Activated T-helper 17 cell treated with anti-CD3 and anti-CD28 coated beads, Interleukin-2, amount 50 U/mL, for 72 hours (primary cell): ENCODE measurements at regions not wholly inside any gene's neighbourhood (a gene's known extent, or its start where the extent isn't known, plus 50 kb on each side); places are given as distances from the start of the nearest gene placed in this dataset.

ENCODE experiments used
- ATAC-seq: fragments of 150-1000 bp; cut with Tn5 transposase; replicated peaks from 2 replicates; pipeline ENCODE4 v1.10.0; 2021; ENCODE audit warnings: mild to moderate bottlenecking, moderate library complexity
- H3K27ac Mint-ChIP-seq: one replicate; pipeline ENCODE4 v1.8.0; 2022; ENCODE audit warnings: mixed read lengths
- H3K27me3 Mint-ChIP-seq: one replicate; pipeline ENCODE4 v1.8.0; 2022; ENCODE audit warnings: mixed read lengths
- H3K36me3 Mint-ChIP-seq: one replicate; pipeline ENCODE4 v1.8.0; 2022; ENCODE audit warnings: low read depth, mild to moderate bottlenecking, mixed read lengths
- H3K4me1 Mint-ChIP-seq: one replicate; pipeline ENCODE4 v1.8.0; 2022; ENCODE audit warnings: mixed read lengths
- H3K4me3 Mint-ChIP-seq: one replicate; pipeline ENCODE4 v1.8.0; 2022; ENCODE audit warnings: mild to moderate bottlenecking, mixed read lengths
- H3K9me3 Mint-ChIP-seq: one replicate; pipeline ENCODE4 v1.8.0; 2022; ENCODE audit warnings: mixed read lengths

DNA sequence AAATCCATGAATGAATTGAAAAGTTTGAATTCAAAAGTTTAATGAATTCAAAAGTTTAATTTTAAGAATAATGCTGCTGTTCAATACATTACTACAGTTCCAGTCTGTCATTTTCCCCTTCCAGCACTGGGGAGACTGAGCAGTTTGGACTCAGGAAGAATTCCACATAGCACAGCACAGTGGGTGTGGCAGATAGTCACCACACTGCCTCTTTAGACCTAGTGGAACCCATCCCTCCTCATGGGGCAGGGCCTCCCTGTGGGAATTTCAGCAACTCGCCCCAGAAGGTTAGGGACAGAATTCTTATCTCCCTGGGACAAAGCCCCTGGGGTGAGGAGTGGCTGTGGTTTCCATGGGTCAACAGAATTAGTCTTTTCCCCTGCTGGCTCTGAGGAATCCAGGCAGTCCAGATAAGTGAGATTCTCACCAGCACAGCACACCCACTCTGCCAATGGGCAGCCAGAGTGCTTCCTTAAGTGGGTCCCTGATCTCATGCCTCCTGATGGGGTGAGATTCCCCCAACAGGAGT, 442.0 kb upstream of the SYT4 start:
- H3K36me3 Mint-ChIP-seq = no peaks in the 10 kb centered on the region
- no peaks in the 10 kb centered on the region for H3K27me3 Mint-ChIP-seq
- H3K9me3 Mint-ChIP-seq = peaks cover 26% of the 10 kb centered on the region
- H3K27ac Mint-ChIP-seq = no peak overlapping the region
- no peaks in the 10 kb centered on the region for H3K4me1 Mint-ChIP-seq
- H3K4me3 Mint-ChIP-seq = no peak overlapping the region
- no peak for ATAC-seq

DNA sequence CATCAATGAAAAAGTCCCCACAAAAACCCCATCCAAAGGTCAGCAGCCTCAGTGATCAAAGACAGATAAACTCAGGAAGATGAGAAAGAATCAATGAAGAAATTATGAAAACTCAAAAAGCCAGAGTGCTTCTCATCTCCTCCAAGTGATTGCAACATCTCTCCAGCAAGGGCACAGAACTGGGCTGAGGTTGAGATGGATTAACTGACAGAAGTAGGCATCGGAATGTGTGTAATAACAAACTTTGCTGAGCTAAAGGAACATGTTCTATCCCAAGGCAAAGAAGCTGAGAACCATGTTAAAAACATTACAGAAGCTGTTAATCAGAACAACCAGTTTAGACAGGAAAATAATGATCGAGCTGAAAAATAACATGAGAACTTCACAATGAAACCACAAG, 442.8 kb upstream of the SYT4 start:
- no peak for ATAC-seq
- Mint-ChIP-seq H3K27me3 (no peaks in the 10 kb centered on the region), H3K9me3 (peaks cover 26% of the 10 kb centered on the region), H3K4me1 (no peaks in the 10 kb centered on the region), H3K4me3 (no peak overlapping the region), H3K36me3 (no peaks in the 10 kb centered on the region), H3K27ac (no peak overlapping the region)

DNA sequence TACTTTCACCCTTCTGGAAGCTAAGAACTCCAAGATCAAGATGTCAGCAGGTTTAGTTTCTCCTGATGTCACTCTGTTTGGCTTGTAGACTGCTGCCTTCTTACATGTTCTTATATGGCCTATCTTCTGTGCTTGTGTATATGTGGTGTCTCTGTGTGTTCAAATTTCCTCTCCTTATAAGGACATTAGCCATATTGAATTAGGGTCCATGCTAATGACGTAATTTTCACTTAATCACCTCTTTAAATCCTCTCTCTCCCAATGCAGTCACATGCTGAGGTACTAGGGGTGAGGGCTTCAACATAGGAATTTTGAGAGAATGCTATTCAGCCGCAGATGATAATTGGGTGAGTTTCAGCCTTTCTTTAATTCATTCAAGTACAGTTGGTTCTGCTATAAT, 458.3 kb upstream of the SYT4 start:
- Mint-ChIP-seq H3K27me3 (no peaks in the 10 kb centered on the region), H3K27ac (no peak overlapping the region), H3K4me3 (no peak overlapping the region), H3K4me1 (no peaks in the 10 kb centered on the region), H3K9me3 (peaks cover 8% of the 10 kb centered on the region), H3K36me3 (no peaks in the 10 kb centered on the region)
- ATAC-seq = no peak

DNA sequence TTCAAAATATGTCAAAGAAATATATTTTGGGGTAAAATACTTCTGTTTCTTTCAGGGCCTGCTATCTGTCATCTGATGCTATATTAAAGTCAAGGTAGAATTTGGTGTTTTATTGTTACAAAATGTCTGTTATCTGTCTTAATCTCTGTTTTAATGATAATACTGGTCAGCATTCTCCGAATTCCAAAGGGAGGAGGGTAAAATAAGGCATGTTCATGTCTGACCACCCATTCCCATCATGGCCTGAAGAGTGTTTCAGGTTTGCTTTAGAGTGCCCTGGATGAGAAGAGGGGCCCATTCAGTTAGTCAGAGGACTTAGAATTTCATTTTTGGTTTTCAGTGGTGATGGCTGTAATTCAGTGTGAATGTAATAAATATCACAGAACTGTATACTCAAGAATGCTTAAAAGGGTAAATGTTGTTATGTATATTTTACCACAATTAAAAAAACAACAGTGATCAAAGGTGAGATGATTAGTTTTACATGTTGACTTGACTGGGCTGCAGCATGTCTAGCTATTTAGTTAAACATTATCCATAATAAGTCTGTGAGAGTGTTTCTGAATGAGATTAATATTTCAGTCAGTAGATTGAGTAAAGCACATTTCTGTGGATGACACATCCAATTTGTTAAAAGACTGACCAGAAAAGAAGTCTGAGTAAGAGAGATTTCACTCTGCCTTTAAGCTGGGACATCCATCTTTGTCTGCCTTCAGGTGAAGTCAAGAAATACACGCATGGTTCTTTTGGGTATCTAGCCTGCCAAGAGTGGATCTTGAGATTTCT, 467.9 kb upstream of the SYT4 start:
- ATAC-seq = no peak
- no peak overlapping the region for H3K27ac Mint-ChIP-seq
- H3K36me3 Mint-ChIP-seq = no peaks in the 10 kb centered on the region
- H3K27me3 Mint-ChIP-seq = no peaks in the 10 kb centered on the region
- H3K4me3 Mint-ChIP-seq = no peak overlapping the region
- H3K9me3 Mint-ChIP-seq = peaks cover 8% of the 10 kb centered on the region
- no peaks in the 10 kb centered on the region for H3K4me1 Mint-ChIP-seq

DNA sequence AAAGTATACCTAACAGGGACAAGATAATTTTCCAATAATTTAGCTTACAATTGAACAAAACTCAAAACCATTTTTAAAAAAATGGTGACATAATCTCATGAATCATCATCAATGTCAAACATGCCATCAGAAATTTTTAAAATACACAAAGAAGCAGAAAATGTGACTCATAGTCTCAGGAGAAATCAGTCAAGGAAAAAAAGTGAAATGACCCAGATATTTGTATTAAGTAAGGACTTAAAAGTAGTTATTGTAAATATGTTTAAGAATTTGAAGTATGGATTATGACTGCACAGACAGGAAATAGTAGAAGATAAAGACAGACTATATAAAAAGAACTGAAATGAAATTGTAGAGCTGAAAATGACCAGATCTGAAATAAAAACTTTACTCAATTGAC, 473.9 kb upstream of the SYT4 start:
- Mint-ChIP-seq H3K27me3 (no peaks in the 10 kb centered on the region), H3K27ac (no peak overlapping the region), H3K36me3 (no peaks in the 10 kb centered on the region), H3K4me3 (no peak overlapping the region), H3K4me1 (no peaks in the 10 kb centered on the region), H3K9me3 (peaks cover 5% of the 10 kb centered on the region)
- no peak for ATAC-seq

DNA sequence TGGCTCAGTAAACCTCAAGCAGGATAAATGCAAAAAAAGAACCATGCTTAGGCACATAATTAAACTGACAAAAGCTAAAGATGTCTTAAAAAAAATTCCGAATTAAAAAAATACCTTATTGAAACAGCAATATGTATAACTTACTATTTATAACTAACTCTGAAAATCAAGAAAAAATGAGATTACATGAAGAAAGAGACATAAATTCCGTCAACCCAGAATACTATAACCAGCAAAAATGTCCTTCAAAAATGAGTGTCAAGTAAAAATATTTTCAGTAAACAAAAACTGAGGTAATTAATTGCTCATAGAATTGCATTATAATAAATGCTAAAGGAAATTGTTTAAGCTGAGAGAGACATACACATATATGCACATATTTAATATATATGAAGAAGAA, 474.5 kb upstream of the SYT4 start:
- no peak for ATAC-seq
- H3K4me3 Mint-ChIP-seq = no peak overlapping the region
- H3K27ac Mint-ChIP-seq = no peak overlapping the region
- no peaks in the 10 kb centered on the region for H3K36me3 Mint-ChIP-seq
- no peaks in the 10 kb centered on the region for H3K4me1 Mint-ChIP-seq
- no peaks in the 10 kb centered on the region for H3K27me3 Mint-ChIP-seq
- H3K9me3 Mint-ChIP-seq = peaks cover 5% of the 10 kb centered on the region

DNA sequence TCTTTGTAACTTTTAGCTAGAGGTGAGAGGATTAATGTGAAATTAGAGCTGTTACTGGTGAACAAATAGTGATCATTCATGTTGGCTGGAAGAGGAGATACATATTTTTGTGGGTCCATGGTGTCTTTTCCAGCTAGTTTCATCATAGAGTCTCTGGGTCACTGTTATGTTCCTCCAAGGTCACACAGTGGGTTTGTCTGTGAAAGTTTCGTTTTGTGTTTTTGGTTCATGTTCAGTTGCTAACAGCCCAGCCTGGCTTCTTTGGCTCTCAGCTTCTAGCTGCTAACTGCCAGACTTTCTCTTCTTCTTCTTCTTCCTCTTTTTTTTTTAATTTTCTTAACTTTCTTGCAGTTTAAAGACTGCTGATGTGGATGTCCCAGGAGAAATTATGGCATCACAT, 480.0 kb upstream of the SYT4 start:
- Mint-ChIP-seq H3K27ac (no peak overlapping the region), H3K4me1 (no peaks in the 10 kb centered on the region), H3K9me3 (peaks cover 13% of the 10 kb centered on the region), H3K4me3 (no peak overlapping the region), H3K27me3 (no peaks in the 10 kb centered on the region), H3K36me3 (no peaks in the 10 kb centered on the region)
- no peak for ATAC-seq

DNA sequence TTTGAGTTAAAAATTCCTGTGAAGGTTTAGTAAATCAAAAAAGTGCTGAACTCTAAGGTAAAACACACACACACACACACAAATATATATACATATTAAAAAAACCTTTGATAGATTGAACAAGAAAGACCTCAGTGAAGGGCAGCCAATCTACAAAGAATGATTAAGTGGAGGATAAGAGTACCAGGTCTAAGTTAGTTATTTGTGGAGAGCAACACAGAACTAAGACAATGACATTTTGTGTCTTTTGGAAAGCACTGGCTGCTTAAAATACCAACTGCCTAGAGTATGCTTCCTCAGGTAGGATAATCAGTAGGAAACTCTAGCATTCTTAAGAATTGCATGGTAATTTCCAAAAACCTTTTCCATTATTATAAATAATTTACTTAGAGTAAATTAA, 481.4 kb upstream of the SYT4 start:
- H3K27ac Mint-ChIP-seq = no peak overlapping the region
- peaks cover 8% of the 10 kb centered on the region for H3K9me3 Mint-ChIP-seq
- H3K4me3 Mint-ChIP-seq = no peak overlapping the region
- no peaks in the 10 kb centered on the region for H3K36me3 Mint-ChIP-seq
- no peak for ATAC-seq
- no peaks in the 10 kb centered on the region for H3K4me1 Mint-ChIP-seq
- no peaks in the 10 kb centered on the region for H3K27me3 Mint-ChIP-seq

DNA sequence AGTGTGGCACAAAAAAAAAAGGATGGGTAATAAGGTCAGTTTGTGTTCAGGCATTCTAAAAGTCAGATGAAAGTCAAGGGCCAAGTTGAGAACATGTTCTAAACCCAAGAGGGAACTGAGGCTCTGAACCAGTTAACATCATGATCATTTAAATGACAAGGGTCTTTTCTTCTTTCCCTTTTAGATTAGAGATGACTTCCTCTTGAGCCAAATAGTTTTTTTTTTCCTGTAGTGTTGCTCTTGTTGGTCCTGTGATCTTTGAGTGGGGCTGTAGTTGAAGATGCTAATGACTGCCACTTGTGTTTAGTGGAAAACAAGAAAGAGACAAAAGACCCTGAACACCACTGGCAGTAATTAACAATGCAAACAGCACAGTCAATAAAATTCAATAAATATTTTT, 482.7 kb upstream of the SYT4 start:
- Mint-ChIP-seq H3K9me3 (peaks cover 8% of the 10 kb centered on the region), H3K27me3 (no peaks in the 10 kb centered on the region), H3K27ac (no peak overlapping the region), H3K4me3 (no peak overlapping the region), H3K36me3 (no peaks in the 10 kb centered on the region), H3K4me1 (no peaks in the 10 kb centered on the region)
- ATAC-seq = no peak

DNA sequence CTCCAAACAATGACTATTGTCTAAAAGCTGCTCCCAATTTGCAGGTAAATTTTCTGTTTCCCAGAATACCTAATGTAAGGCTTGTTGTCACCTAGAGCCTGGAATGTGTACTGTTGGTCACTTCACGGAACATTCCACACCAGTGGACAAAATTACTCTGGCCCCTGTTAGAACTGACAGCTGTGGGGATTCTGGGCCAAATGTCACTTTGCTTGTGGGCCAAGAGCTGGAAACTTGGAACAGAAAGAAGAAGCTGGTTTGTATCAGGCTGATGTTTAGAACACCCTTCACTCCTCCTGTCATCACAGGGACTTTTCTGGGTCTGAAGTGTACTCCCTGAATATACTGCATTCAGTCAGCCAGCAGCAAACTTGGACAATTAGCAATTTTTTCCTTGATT, 495.6 kb upstream of the SYT4 start:
- H3K27ac Mint-ChIP-seq = no peak overlapping the region
- H3K27me3 Mint-ChIP-seq = no peaks in the 10 kb centered on the region
- no peaks in the 10 kb centered on the region for H3K36me3 Mint-ChIP-seq
- H3K4me1 Mint-ChIP-seq = no peaks in the 10 kb centered on the region
- ATAC-seq = no peak
- H3K4me3 Mint-ChIP-seq = no peak overlapping the region
- peaks cover 4% of the 10 kb centered on the region for H3K9me3 Mint-ChIP-seq

DNA sequence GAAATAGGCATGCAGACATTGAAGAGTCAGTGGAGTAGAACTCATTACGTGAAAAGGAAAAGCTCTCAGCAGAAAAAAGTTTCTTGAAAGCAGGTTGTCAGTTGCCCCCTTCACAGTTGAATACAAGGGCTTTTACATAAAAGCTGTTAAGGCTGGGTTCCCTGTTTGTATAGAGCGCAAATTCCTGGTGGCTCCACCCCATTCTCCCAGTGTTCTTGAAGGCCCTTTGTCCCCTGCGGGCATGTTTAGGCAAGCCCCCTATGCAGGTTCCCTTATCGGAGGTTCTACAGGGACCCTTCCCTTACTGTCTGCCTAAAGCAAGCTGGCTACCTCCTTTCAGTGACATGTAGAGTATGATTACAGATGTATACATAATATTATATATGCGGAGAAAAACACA, 497.2 kb upstream of the SYT4 start:
- peaks cover 4% of the 10 kb centered on the region for H3K9me3 Mint-ChIP-seq
- H3K27me3 Mint-ChIP-seq = no peaks in the 10 kb centered on the region
- ATAC-seq = no peak
- no peaks in the 10 kb centered on the region for H3K36me3 Mint-ChIP-seq
- H3K4me1 Mint-ChIP-seq = no peaks in the 10 kb centered on the region
- no peak overlapping the region for H3K27ac Mint-ChIP-seq
- H3K4me3 Mint-ChIP-seq = no peak overlapping the region

DNA sequence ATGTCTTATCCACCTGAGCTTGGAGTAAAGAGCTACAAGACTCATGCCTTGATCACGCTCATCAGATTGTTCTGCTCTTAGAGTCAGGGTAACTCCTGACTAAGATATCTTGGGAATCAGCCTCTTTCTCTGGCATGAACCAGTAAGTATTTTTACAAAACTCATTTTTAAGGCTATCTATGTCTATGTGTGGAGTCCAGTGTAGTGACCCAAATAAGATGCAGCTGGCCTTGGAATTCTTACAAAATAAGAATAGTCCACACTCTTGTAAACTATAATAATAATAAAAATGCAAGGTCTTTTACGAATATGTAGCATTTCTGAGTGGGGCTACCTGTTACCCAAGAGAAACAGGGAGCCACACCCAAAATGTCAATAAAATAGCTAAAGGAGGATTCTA, 498.3 kb upstream of the SYT4 start:
- ATAC-seq = no peak
- no peaks in the 10 kb centered on the region for H3K36me3 Mint-ChIP-seq
- no peaks in the 10 kb centered on the region for H3K27me3 Mint-ChIP-seq
- no peaks in the 10 kb centered on the region for H3K4me1 Mint-ChIP-seq
- H3K9me3 Mint-ChIP-seq = peaks cover 3% of the 10 kb centered on the region
- H3K4me3 Mint-ChIP-seq = no peak overlapping the region
- H3K27ac Mint-ChIP-seq = no peak overlapping the region

DNA sequence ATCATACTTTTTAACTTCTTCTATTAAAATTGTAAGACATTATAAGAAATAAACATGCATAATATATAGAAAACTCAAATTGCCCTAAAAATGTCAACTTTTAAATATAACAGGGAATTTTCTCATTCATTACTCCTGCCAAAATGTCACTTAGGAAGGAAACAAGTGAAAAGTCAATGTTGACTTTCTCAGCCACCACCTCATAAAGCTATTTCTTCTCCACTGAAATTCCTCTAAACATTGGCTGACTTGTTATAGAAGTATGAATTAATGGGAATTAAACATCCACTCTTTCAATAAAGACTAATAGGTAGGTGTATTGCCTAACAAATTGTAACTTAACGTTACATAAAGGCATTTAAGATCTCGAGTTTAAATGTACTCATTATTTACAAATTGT, 499.7 kb upstream of the SYT4 start:
- H3K4me3 Mint-ChIP-seq = no peak overlapping the region
- no peak for ATAC-seq
- no peaks in the 10 kb centered on the region for H3K36me3 Mint-ChIP-seq
- H3K9me3 Mint-ChIP-seq = no peaks in the 10 kb centered on the region
- no peaks in the 10 kb centered on the region for H3K27me3 Mint-ChIP-seq
- no peak overlapping the region for H3K27ac Mint-ChIP-seq
- H3K4me1 Mint-ChIP-seq = no peaks in the 10 kb centered on the region

DNA sequence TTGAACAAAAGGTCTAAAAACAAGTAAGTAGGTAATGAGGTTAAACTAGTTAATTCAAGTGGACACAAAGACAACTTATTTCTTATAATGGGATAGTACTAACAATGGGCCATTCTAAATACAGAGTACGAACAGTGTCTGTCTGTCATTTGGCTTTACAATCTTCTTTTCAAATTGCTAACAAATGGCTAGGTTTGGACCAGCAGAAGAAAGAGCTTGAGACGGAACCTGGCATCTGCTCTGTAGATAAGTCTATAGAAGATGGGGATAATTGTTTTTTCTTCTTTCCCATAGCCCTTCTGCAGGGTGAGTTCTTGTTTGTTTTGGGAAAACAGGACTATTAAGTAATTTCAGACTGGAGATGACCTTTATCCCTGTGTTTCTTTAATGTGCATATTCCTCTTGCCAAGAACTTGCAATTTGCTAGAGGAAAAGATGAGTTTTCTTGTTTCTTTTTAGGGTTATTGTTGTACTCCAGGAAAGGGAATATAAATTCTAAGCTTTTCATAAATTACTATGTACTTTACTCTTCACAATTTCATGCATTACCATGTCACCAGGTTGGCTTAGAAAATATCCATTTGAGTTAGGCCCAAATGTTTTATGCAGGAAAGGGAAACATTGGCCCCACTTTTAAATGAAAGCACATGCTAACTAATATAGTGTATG, 500.5 kb upstream of the SYT4 start:
- no peaks in the 10 kb centered on the region for H3K4me1 Mint-ChIP-seq
- H3K36me3 Mint-ChIP-seq = no peaks in the 10 kb centered on the region
- no peak for ATAC-seq
- H3K4me3 Mint-ChIP-seq = no peak overlapping the region
- no peak overlapping the region for H3K27ac Mint-ChIP-seq
- no peaks in the 10 kb centered on the region for H3K27me3 Mint-ChIP-seq
- no peaks in the 10 kb centered on the region for H3K9me3 Mint-ChIP-seq

DNA sequence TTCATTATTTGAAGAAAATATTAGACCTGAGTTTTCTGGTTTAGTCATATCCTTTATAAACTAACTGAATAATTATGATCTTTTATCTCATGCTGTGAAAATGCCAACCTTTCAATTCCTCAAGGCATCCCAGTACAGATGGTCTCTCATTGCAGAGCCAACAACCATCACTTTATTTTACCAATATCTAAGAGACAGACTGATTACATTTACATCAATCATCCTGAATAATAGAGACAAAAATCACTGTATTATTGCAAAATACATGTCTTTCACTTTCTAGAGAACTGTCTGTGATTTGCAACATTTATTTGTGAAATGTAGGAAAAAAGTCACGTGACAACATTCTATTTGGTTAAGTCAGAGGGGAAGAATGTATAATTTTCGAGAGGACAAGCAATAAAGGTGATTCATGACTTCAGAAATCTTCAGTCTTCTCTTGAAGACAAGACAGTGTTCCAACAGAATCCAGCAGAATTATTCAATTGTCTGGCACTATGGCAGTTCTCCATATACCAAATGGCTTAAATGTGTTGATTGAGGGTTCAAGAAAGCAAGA, 503.6 kb upstream of the SYT4 start:
- no peak for ATAC-seq
- Mint-ChIP-seq H3K27ac (no peak overlapping the region), H3K4me3 (no peak overlapping the region), H3K27me3 (no peaks in the 10 kb centered on the region), H3K36me3 (no peaks in the 10 kb centered on the region), H3K4me1 (no peaks in the 10 kb centered on the region), H3K9me3 (peaks cover 5% of the 10 kb centered on the region)
